HUES64 (cell line): ENCODE measurements at regions not wholly inside any gene's neighbourhood (a gene's known extent, or its start where the extent isn't known, plus 50 kb on each side); places are given as distances from the start of the nearest gene placed in this dataset.
"Not testable (repeated sequence)": the region's sequence is repeated elsewhere in the genome, so short reads cannot be mapped to it uniquely, and the experiment has no call there.

ENCODE experiments used
- H3K27ac ChIP-seq: 2 replicates; pipeline ENCODE4 v1.7.0; 2013; ENCODE audit warnings: low read depth, low read length, inconsistent platforms
- H3K27me3 ChIP-seq: 2 replicates; pipeline ENCODE4 v1.6.1; 2013; ENCODE audit warnings: mild to moderate bottlenecking, low read length; ENCODE audit not compliant: insufficient read depth
- H3K36me3 ChIP-seq: 2 replicates; pipeline ENCODE4 v1.6.1; 2013; ENCODE audit warnings: mild to moderate bottlenecking, low read length; ENCODE audit not compliant: insufficient read depth
- H3K4me1 ChIP-seq: 2 replicates; pipeline ENCODE4 v1.6.1; 2013; ENCODE audit warnings: mild to moderate bottlenecking, low read length, moderate library complexity; ENCODE audit not compliant: insufficient read depth
- H3K4me3 ChIP-seq: 2 replicates; pipeline ENCODE4 v1.5.1; 2013; ENCODE audit warnings: mild to moderate bottlenecking, low read length, moderate library complexity
- H3K9ac ChIP-seq: 2 replicates; pipeline ENCODE4 v1.6.1; 2013; ENCODE audit warnings: mild to moderate bottlenecking, low read depth, low read length
- H3K9me3 ChIP-seq: 2 replicates; pipeline ENCODE4 v1.6.1; 2013; ENCODE audit warnings: low read depth, low read length; ENCODE audit not compliant: insufficient read depth
- WGBS: fragments of 150-250, 120-280 bp; methylation state at CpG from one replicate; pipeline ENCODE4 v1.1.7; 2013; ENCODE audit warnings: missing lambda C conversion rate; 5-methylcytosine and 5-hydroxymethylcytosine counted together

DNA sequence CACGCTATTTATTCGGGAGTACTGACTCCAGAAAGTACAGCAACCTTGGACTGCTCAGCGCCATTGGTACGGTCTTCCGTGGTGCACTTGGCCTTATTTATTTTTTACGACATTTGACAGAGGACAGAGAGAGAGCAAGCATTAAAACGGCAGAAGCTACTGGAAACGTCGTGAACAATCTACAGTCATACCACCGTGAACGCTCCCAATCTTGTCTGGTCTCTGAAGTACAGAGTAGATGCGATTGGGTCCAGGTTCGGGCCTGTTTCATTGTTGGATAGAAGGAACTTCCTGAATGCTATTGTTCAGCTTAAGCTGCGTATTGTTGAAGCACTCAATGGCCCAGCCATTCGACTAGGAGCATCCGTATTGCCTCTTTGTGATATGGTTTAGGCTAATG, 53.2 kb upstream of the TBL1X start:
- not testable (repeated sequence) for H3K9me3 ChIP-seq
- WGBS: 95% methylated on average over 14 of the region's 16 CpGs

GRCh38 chrX:9414416-9414815, 50.4 kb upstream of the TBL1X start:
- H3K36me3 ChIP-seq: no peaks in the 10 kb centered on the region
- no peaks in the 10 kb centered on the region for H3K4me1 ChIP-seq
- WGBS: 93% methylated on average over 7 of the region's 10 CpGs

More for the DNA sequence above, 53.2 kb upstream of the TBL1X start:
- H3K9ac ChIP-seq, H3K4me1 ChIP-seq, H3K27me3 ChIP-seq, H3K36me3 ChIP-seq, H3K27ac ChIP-seq, H3K4me3 ChIP-seq: not testable (repeated sequence)

More at GRCh38 chrX:9414416-9414815, 50.4 kb upstream of the TBL1X start:
- H3K4me3 ChIP-seq: no peak overlapping the region
- no peaks in the 10 kb centered on the region for H3K27me3 ChIP-seq
- no peaks in the 10 kb centered on the region for H3K9me3 ChIP-seq
- H3K9ac ChIP-seq: no peak overlapping the region
- no peak overlapping the region for H3K27ac ChIP-seq
